Tibial nerve (tissue), 4 donors: ENCODE measurements at regions not wholly inside any gene's neighbourhood (a gene's known extent, or its start where the extent isn't known, plus 50 kb on each side); places are given as distances from the start of the nearest gene placed in this dataset.

Experiments used
- DNase-seq, 2 donors: peaks; one replicate each; pipeline ENCODE4 v3.0.0-alpha.2; 2019; ENCODE audit warnings: low spot score in 2 of 2
- H3K27ac ChIP-seq, 4 donors: fragments of 200-600 bp; sonication (generic) in 3 of 4; one replicate each; pipeline ENCODE4 v1.5.1; 2017 to 2019; ENCODE audit warnings: mild to moderate bottlenecking in 1 of 4
- H3K27me3 ChIP-seq, 2 donors: fragments of 200-600 bp; sonication (generic) in 1 of 2; one replicate each; pipeline versions ENCODE4 v1.5.1 to v1.6.0; 2017 to 2019
- H3K36me3 ChIP-seq, 3 donors: fragments of 200-600 bp; sonication (generic); one replicate each; pipeline ENCODE4 v1.5.1; 2018 to 2019
- H3K4me1 ChIP-seq, 4 donors: fragments of 200-600 bp; sonication (generic) in 3 of 4; one replicate each; pipeline ENCODE4 v1.5.1; 2017 to 2019
- H3K4me3 ChIP-seq, 4 donors: fragments of 200-600 bp; sonication (generic) in 3 of 4; one replicate each; pipeline ENCODE4 v1.5.1; 2017 to 2019; ENCODE audit warnings: mild to moderate bottlenecking in 1 of 4, moderate library complexity in 1 of 4
- H3K9me3 ChIP-seq, 4 donors: fragments of 200-600 bp; sonication (generic) in 3 of 4; one replicate each; pipeline ENCODE4 v1.5.1; 2017 to 2019
- CTCF ChIP-seq, 5 experiments: fragments of 200-600 bp in 3 of 5; fragments of 450-650 bp in 2 of 5; sonication (generic) in 3 of 5; IDR thresholded peaks; one replicate each; pipeline ENCODE4 v1.5.1; 2016 to 2019; ENCODE audit warnings: antibody characterized with exemption in 5 of 5, mild to moderate bottlenecking in 3 of 5, moderate library complexity in 2 of 5
- EP300 ChIP-seq, 2 donors: sonication (generic); formaldehyde crosslinking; IDR thresholded peaks; one replicate each; pipeline ENCODE4 v1.6.1; 2017; ENCODE audit warnings: antibody characterized with exemption in 2 of 2, mild to moderate bottlenecking in 1 of 2
- POLR2A ChIP-seq, 2 donors: fragments of 450-650 bp; IDR thresholded peaks; one replicate each; pipeline ENCODE4 v1.6.1; 2017; ENCODE audit warnings: antibody characterized with exemption in 2 of 2, mild to moderate bottlenecking in 2 of 2, moderate library complexity in 2 of 2
- WGBS, 2 donors: methylation state at CpG; one replicate each; pipeline ENCODE4 v1.1.5; 2018; 5-methylcytosine and 5-hydroxymethylcytosine counted together

DNA sequence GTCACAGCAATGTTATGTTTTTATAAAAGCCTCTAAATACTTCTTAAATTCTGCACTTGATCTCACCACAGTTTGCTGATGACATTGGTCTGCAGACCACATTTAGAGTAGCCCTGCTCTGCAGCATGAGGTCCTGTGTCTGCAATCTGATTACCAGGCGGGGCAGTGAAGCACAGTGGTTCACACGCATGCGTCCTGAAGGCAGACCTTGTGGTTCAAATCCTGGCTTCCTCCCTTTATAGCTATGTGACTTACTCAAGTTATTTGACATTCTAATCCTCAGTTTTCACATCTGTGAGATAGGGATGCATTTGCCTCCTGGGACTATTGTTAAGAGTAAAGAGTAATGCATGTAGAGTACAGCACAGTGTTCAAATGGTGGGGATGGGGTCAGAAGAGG is 50.3 kb downstream of the BMAL2 start:
- TF ChIP-seq POLR2A (IDR thresholded peaks at IDR 0.05) (no peak), EP300 (IDR thresholded peaks at IDR 0.05) (no peak), CTCF (IDR thresholded peaks at IDR 0.05) (no peak)
- no peak overlapping the region for H3K4me3 ChIP-seq
- peaks cover 0 to 6% (median 0%) of the 10 kb centered on the region in 4 donors for H3K4me1 ChIP-seq
- WGBS, 2 donors, result 83 to 92% methylated on average over 3 of the region's 3 CpGs
- no peaks in the 10 kb centered on the region for H3K9me3 ChIP-seq
- no peak overlapping the region for H3K27ac ChIP-seq
- no peaks in the 10 kb centered on the region for H3K27me3 ChIP-seq
- no peaks in the 10 kb centered on the region for H3K36me3 ChIP-seq
- DNase-seq, result no peak

DNA sequence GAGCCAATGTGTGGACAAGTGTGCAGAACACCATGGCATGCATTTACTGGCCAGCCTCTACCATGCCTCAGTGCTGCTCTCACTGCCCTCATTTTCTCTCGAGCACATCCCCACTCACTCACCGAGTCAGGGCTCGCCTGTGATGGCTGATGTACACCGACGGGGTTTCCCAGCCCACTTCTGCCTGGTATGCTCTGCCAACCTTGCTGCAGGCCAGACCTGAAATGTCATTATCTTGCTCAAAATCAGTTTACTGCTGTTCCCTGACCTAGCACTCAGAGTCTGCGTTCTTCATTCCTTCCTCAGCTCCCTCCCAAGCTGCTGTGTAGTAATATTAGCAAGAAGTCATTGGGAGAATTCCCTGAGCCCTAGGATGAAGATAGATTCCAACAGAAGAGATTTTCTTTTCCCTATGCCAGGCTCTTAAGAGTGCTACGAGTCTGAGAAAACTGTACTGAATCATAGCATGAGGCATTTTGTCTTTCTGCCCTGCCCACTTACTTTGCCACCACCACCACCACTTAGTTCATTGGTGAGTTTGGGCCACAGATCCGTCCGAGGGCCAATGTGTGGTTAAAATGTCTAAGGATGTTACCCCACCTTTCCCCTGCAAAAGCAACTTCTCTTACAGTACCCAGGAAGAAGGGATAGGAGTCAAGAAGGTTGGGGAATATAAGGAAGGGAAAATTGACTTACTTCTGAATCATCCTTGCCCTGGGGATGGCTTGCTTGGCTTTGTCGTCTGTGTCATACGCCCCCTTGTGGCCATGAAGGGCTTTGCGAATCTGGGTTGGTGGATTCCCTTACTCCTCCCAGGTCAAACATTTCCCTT is 51.0 kb downstream of the BMAL2 start:
- TF ChIP-seq EP300 (IDR thresholded peaks at IDR 0.05) (no peak), CTCF (IDR thresholded peaks at IDR 0.05) (peak; percentile 36 to 84 (median 66)), POLR2A (IDR thresholded peaks at IDR 0.05) (no peak)
- no peak overlapping the region for H3K27ac ChIP-seq
- no peaks in the 10 kb centered on the region for H3K36me3 ChIP-seq
- peak; percentile 64 to 82 for DNase-seq
- WGBS, 2 donors, result 67 to 70% methylated on average over 12 of the region's 12 CpGs
- peaks cover 0 to 6% (median 0%) of the 10 kb centered on the region in 4 donors for H3K4me1 ChIP-seq
- no peak overlapping the region for H3K4me3 ChIP-seq
- no peaks in the 10 kb centered on the region for H3K27me3 ChIP-seq
- no peaks in the 10 kb centered on the region for H3K9me3 ChIP-seq

GRCh38 chr12:27384261-27384590 is 51.6 kb downstream of the BMAL2 start:
- WGBS, 2 donors, result 93 to 96% methylated on average over 1 of the region's 1 CpG
- TF ChIP-seq EP300 (IDR thresholded peaks at IDR 0.05) (no peak), CTCF (IDR thresholded peaks at IDR 0.05) (peak in 1 of 5 experiments; percentile 1), POLR2A (IDR thresholded peaks at IDR 0.05) (no peak)

GRCh38 chr12:27385766-27386564 is 53.3 kb downstream of the BMAL2 start:
- Histone ChIP-seq H3K27me3 (no peaks in the 10 kb centered on the region), H3K4me1 (peaks cover 0 to 6% (median 0%) of the 10 kb centered on the region in 4 donors), H3K27ac (no peak overlapping the region), H3K36me3 (no peaks in the 10 kb centered on the region), H3K4me3 (no peak overlapping the region), H3K9me3 (no peaks in the 10 kb centered on the region)
- TF ChIP-seq CTCF (IDR thresholded peaks at IDR 0.05), result no peak
- no peak for TF ChIP-seq POLR2A (IDR thresholded peaks at IDR 0.05)
- TF ChIP-seq EP300 (IDR thresholded peaks at IDR 0.05), result no peak
- 86 to 87% methylated on average over 10 of the region's 10 CpGs for WGBS, 2 donors
- DNase-seq, result no peak

More at GRCh38 chr12:27384261-27384590, 51.6 kb downstream of the BMAL2 start:
- Histone ChIP-seq H3K4me3 (no peak overlapping the region), H3K9me3 (no peaks in the 10 kb centered on the region), H3K27me3 (no peaks in the 10 kb centered on the region), H3K36me3 (no peaks in the 10 kb centered on the region), H3K27ac (no peak overlapping the region), H3K4me1 (peaks cover 0 to 6% (median 0%) of the 10 kb centered on the region in 4 donors)
- DNase-seq, result no peak

DNA sequence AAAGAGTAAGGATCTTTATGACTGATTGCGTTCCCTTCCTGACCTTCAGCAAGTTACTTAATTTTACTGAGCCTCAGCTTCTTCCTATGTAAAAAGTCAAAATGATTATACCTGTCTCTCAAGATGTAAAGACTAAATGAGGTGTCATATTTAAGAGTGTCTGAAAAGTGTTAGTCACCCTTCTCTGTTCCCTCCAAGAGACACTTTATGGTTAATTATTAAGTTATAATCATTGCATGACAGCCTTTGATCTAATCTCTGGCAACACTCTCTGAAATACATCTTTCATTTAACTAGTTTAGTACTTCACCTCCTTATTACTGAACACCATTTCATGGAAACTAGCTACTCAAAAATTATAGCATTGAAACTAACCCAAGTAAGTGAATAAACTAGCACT is 54.8 kb downstream of the BMAL2 start:
- H3K9me3 ChIP-seq, result no peaks in the 10 kb centered on the region
- peaks cover 0 to 3% (median 0%) of the 10 kb centered on the region in 4 donors for H3K4me1 ChIP-seq
- H3K4me3 ChIP-seq, result no peak overlapping the region
- no peaks in the 10 kb centered on the region for H3K36me3 ChIP-seq
- no peaks in the 10 kb centered on the region for H3K27me3 ChIP-seq
- WGBS, 2 donors, result 94 to 96% methylated on average over 1 of the region's 1 CpG
- DNase-seq, result no peak
- no peak for TF ChIP-seq EP300 (IDR thresholded peaks at IDR 0.05)
- no peak for TF ChIP-seq CTCF (IDR thresholded peaks at IDR 0.05)
- no peak for TF ChIP-seq POLR2A (IDR thresholded peaks at IDR 0.05)
- no peak overlapping the region for H3K27ac ChIP-seq
